MCF 10A (cell line): ENCODE measurements at regions not wholly inside any gene's neighbourhood (a gene's known extent, or its start where the extent isn't known, plus 50 kb on each side); places are given as distances from the start of the nearest gene placed in this dataset.
"Not testable (repeated sequence)": the region's sequence is repeated elsewhere in the genome, so short reads cannot be mapped to it uniquely, and the experiment has no call there.

ENCODE experiments used
- BruUV-seq: library from RNA; stranded (reverse); fragments of 400-500 nt; replicated peaks from 2 replicates; lab custom pipeline; 2021; lab: Mats Ljungman, UMichigan
- CTCF ChIA-PET: fragments of 300-600 bp; sonication (Branson Sonifier 250); formaldehyde crosslinking; extraction: SDS; loops from one replicate; lab custom pipeline; 2021; ENCODE audit warnings: antibody characterized with exemption, inconsistent platforms; lab: Yijun Ruan, JAX
- POLR2A ChIA-PET: fragments of 300-600, 350-650 bp; sonication (Branson Sonifier 250); formaldehyde crosslinking; extraction: SDS; loops from one replicate; lab custom pipeline; 2020; ENCODE audit warnings: antibody characterized with exemption, inconsistent platforms; lab: Yijun Ruan, JAX
- DNase-seq: peaks from one replicate; pipeline ENCODE4 v3.0.0-alpha.2; 2018; ENCODE audit not compliant: unreplicated experiment
- H3K27ac Mint-ChIP-seq: one replicate; pipeline ENCODE4 v1.8.0; 2022; ENCODE audit warnings: mild to moderate bottlenecking, low read depth, mixed read lengths; ENCODE audit not compliant: unreplicated experiment
- H3K27me3 Mint-ChIP-seq: one replicate; pipeline ENCODE4 v1.8.0; 2022; ENCODE audit warnings: mixed read lengths; ENCODE audit not compliant: insufficient read depth, unreplicated experiment
- H3K36me3 Mint-ChIP-seq: one replicate; pipeline ENCODE4 v1.8.0; 2022; ENCODE audit warnings: mild to moderate bottlenecking, moderate library complexity, mixed read lengths; ENCODE audit not compliant: insufficient read depth, unreplicated experiment
- H3K4me1 Mint-ChIP-seq: one replicate; pipeline ENCODE4 v1.8.0; 2022; ENCODE audit warnings: mixed read lengths; ENCODE audit not compliant: insufficient read depth, unreplicated experiment
- H3K4me3 Mint-ChIP-seq: one replicate; pipeline ENCODE4 v1.8.0; 2022; ENCODE audit warnings: mild to moderate bottlenecking, moderate library complexity, mixed read lengths; ENCODE audit not compliant: unreplicated experiment
- H3K9me3 Mint-ChIP-seq: one replicate; pipeline ENCODE4 v1.8.0; 2022; ENCODE audit warnings: mixed read lengths; ENCODE audit not compliant: unreplicated experiment
- intact Hi-C: fragments of 100-400 bp; cut with micrococcal nuclease; formaldehyde crosslinking; loops from 2 replicates; pipeline ENCODE4 v1.14.1; 2022
- TF ChIP-seq, protein P1 (sequence below): fragments of 200-600 bp; IDR thresholded peaks from one replicate; pipeline ENCODE4 v1.8.0; 2022; ENCODE audit warnings: antibody characterized with exemption, mild to moderate bottlenecking; ENCODE audit not compliant: unreplicated experiment

- Mint-ChIP-seq H3K27me3 (no peaks in the 10 kb centered on the region), H3K27ac (no peak overlapping the region), H3K4me1 (no peaks in the 10 kb centered on the region), H3K9me3 (no peaks in the 10 kb centered on the region), H3K4me3 (no peak overlapping the region), H3K36me3 (no peaks in the 10 kb centered on the region)
- intact Hi-C loops, result no loop called here
- DNase-seq, result no peak
- TF ChIP-seq, protein P1, sequence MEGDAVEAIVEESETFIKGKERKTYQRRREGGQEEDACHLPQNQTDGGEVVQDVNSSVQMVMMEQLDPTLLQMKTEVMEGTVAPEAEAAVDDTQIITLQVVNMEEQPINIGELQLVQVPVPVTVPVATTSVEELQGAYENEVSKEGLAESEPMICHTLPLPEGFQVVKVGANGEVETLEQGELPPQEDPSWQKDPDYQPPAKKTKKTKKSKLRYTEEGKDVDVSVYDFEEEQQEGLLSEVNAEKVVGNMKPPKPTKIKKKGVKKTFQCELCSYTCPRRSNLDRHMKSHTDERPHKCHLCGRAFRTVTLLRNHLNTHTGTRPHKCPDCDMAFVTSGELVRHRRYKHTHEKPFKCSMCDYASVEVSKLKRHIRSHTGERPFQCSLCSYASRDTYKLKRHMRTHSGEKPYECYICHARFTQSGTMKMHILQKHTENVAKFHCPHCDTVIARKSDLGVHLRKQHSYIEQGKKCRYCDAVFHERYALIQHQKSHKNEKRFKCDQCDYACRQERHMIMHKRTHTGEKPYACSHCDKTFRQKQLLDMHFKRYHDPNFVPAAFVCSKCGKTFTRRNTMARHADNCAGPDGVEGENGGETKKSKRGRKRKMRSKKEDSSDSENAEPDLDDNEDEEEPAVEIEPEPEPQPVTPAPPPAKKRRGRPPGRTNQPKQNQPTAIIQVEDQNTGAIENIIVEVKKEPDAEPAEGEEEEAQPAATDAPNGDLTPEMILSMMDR, result no peak
- ChIA-PET POLR2A (no interaction called here), CTCF (interaction anchor here (0.6 kb wide), 1 partner anchor 490 kb away, joined by 3 read pairs; no protein-coding TSS in a partner anchor)
- no TSS peak for BruUV-seq
These were observed 89.4 kb downstream of the ZNF675 start for GRCh38 chr19:23597661-23598060.

GRCh38 chr19:23596872-23597271 lies 90.1 kb downstream of the ZNF675 start:
- H3K9me3 Mint-ChIP-seq, result no peaks in the 10 kb centered on the region
- H3K36me3 Mint-ChIP-seq, result no peaks in the 10 kb centered on the region
- no peak for DNase-seq
- POLR2A ChIA-PET, result no interaction called here
- no peak overlapping the region for H3K4me3 Mint-ChIP-seq
- CTCF ChIA-PET, result no interaction called here
- H3K27me3 Mint-ChIP-seq, result no peaks in the 10 kb centered on the region
- no peak overlapping the region for H3K27ac Mint-ChIP-seq
- no peaks in the 10 kb centered on the region for H3K4me1 Mint-ChIP-seq
- TF ChIP-seq, protein P1, result no peak
- intact Hi-C loops, result no loop called here
- no TSS peak for BruUV-seq

DNA sequence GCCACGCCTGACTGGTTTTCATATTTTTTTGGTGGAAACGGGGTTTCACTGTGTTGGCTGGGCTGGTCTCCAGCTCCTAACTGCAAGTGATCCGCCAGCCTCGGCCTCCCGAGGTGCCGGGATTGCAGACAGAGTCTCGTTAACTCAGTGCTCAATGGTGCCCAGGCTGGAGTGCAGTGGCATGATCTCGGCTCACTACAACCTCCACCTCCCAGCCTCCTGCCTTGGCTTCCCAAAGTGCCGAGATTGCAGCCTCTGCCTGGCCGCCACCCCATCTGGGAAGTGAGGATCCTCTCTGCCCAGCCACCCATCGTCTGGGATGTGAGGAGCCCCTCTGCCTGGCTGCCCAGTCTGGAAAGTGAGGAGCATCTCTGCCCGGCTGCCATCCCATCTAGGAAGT lies 92.7 kb downstream of the ZNF675 start:
- H3K27ac Mint-ChIP-seq, POLR2A ChIA-PET, H3K36me3 Mint-ChIP-seq, H3K9me3 Mint-ChIP-seq, DNase-seq, H3K27me3 Mint-ChIP-seq, H3K4me1 Mint-ChIP-seq, H3K4me3 Mint-ChIP-seq, BruUV-seq, CTCF ChIA-PET, intact Hi-C loops: not testable (repeated sequence)

DNA sequence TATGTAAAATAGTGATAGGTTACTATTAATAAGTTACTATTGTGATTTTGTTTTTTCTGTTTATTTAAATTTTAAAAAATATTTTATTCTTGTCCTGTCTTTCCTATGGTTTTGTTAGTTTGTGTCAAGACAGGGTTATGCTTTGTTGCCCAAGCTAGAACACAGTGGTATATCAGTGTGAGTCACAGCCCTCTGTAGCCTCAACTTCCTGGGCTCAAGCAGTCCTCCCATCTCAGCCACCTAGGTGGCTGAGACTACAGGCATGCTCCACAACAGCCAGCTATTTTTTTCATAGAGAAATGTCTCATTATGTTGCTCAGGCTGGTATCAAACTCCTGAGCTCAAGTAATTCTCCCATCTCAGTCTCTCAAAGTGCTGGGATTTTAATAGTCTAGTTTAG lies 99.5 kb downstream of the ZNF675 start:
- intact Hi-C loops, result no loop called here
- no peaks in the 10 kb centered on the region for H3K36me3 Mint-ChIP-seq
- H3K9me3 Mint-ChIP-seq, result peaks cover 20% of the 10 kb centered on the region
- H3K27me3 Mint-ChIP-seq, result no peaks in the 10 kb centered on the region
- POLR2A ChIA-PET, result interaction anchor here (0.5 kb wide), 1 partner anchor 623 kb away, joined by 5 read pairs; no protein-coding TSS in a partner anchor
- DNase-seq, result no peak
- no peak overlapping the region for H3K27ac Mint-ChIP-seq
- H3K4me1 Mint-ChIP-seq, result no peaks in the 10 kb centered on the region
- CTCF ChIA-PET, result no interaction called here
- TF ChIP-seq, protein P1, result no peak
- H3K4me3 Mint-ChIP-seq, result no peak overlapping the region
- no TSS peak for BruUV-seq

DNA sequence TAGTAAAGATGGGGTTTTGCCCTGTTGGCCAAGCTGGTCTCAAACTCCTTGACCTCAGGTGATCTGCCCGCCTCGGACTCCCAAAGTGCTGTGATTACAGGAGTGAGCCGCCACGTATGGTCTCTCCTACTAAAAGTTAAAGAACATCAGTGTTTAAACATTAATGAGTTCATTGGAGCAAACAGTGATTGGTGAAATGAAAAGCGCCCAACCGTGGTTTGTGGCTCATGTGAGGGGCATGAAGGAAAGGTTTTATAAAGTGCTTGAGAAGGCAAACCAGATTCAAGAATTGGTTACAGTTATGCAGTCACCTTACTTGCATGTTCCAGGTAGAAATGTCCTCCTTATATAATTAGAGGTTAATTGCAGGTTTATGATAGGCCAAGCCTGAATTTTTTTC lies 109.5 kb downstream of the ZNF675 start:
- ChIA-PET POLR2A (no interaction called here), CTCF (no interaction called here)
- DNase-seq, result no peak
- Mint-ChIP-seq H3K27ac (no peak overlapping the region), H3K27me3 (no peaks in the 10 kb centered on the region), H3K4me3 (no peak overlapping the region), H3K9me3 (peaks cover 8% of the 10 kb centered on the region), H3K4me1 (no peaks in the 10 kb centered on the region), H3K36me3 (no peaks in the 10 kb centered on the region)
- BruUV-seq, result no TSS peak
- TF ChIP-seq, protein P1, result no peak
- intact Hi-C loops, result no loop called here
